ENCODE measurements at regions not wholly inside any gene's neighbourhood (a gene's known extent, or its start where the extent isn't known, plus 50 kb on each side); places are given as distances from the start of the nearest gene placed in this dataset.

GRCh38 chr13:50451609-50452008 is 391.9 kb downstream of the DLEU7 start:
- TF ChIP-seq, protein P1, sequence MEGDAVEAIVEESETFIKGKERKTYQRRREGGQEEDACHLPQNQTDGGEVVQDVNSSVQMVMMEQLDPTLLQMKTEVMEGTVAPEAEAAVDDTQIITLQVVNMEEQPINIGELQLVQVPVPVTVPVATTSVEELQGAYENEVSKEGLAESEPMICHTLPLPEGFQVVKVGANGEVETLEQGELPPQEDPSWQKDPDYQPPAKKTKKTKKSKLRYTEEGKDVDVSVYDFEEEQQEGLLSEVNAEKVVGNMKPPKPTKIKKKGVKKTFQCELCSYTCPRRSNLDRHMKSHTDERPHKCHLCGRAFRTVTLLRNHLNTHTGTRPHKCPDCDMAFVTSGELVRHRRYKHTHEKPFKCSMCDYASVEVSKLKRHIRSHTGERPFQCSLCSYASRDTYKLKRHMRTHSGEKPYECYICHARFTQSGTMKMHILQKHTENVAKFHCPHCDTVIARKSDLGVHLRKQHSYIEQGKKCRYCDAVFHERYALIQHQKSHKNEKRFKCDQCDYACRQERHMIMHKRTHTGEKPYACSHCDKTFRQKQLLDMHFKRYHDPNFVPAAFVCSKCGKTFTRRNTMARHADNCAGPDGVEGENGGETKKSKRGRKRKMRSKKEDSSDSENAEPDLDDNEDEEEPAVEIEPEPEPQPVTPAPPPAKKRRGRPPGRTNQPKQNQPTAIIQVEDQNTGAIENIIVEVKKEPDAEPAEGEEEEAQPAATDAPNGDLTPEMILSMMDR (conservative IDR thresholded peaks at IDR 0.05 in 1 of 2, IDR thresholded peaks at IDR 0.05 in 1 of 2; ENCODE audit: low read depth in 1 of 2, low read length in 2 of 2) = no peak
- TF ChIP-seq EZH2 (IDR thresholded peaks at IDR 0.05; ENCODE audit: low read length, missing control alignments) = no peak

Data from fibroblast of lung (primary cell).